ENCODE measurements at regions not wholly inside any gene's neighbourhood (a gene's known extent, or its start where the extent isn't known, plus 50 kb on each side); places are given as distances from the start of the nearest gene placed in this dataset.

DNA sequence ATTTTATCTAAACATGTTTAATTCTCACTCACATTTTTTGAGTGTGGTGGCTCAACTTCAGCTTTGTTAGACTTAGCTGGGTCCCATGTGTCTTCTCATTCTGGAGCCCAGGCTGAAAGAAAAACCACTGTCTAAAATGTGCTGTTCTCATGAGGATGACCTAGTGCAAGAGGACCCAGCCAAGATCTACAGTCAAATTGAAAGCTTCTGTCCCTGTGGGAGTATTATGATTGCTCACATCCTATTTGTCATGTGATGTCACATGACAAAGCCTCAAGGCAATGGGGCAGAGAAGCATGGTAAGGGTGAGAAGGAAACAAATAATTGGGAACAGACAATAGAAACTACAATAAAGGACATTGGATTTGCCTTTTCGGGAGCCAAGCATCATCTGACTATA lies 113.4 kb upstream of the ASTN2 start:
- TF ChIP-seq SMARCA5 (IDR thresholded peaks at IDR 0.05) (no peak), SMAD1 (IDR thresholded peaks at IDR 0.05; ENCODE audit: low read depth, partially characterized antibody) (no peak), CREB1 (IDR thresholded peaks at IDR 0.05; ENCODE audit: low read depth) (no peak), NFYB (IDR thresholded peaks at IDR 0.05; ENCODE audit: insufficient read depth, low read depth, low read length) (no peak), POLR2AphosphoS5 (IDR thresholded peaks at IDR 0.05; ENCODE audit: low read length) (no peak), RB1 (IDR thresholded peaks at IDR 0.05; ENCODE audit: borderline replicate concordance) (no peak), HDAC2 (IDR thresholded peaks at IDR 0.05) (no peak), JUNB (IDR thresholded peaks at IDR 0.05) (no peak), POLR2A (IDR thresholded peaks at IDR 0.05; ENCODE audit: low read depth, low read length) (no peak), EZH2 (IDR thresholded peaks at IDR 0.05; ENCODE audit: borderline replicate concordance, control insufficient read depth, low read depth, low read length) (no peak), TAF1 (IDR thresholded peaks at IDR 0.05; ENCODE audit: borderline replicate concordance, low read depth, low read length) (no peak)
- TF ChIP-seq, protein P1, sequence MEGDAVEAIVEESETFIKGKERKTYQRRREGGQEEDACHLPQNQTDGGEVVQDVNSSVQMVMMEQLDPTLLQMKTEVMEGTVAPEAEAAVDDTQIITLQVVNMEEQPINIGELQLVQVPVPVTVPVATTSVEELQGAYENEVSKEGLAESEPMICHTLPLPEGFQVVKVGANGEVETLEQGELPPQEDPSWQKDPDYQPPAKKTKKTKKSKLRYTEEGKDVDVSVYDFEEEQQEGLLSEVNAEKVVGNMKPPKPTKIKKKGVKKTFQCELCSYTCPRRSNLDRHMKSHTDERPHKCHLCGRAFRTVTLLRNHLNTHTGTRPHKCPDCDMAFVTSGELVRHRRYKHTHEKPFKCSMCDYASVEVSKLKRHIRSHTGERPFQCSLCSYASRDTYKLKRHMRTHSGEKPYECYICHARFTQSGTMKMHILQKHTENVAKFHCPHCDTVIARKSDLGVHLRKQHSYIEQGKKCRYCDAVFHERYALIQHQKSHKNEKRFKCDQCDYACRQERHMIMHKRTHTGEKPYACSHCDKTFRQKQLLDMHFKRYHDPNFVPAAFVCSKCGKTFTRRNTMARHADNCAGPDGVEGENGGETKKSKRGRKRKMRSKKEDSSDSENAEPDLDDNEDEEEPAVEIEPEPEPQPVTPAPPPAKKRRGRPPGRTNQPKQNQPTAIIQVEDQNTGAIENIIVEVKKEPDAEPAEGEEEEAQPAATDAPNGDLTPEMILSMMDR (IDR thresholded peaks at IDR 0.05 in 2 of 3, conservative IDR thresholded peaks at IDR 0.05 in 1 of 3; ENCODE audit: control insufficient read depth in 2 of 3, extremely low read depth in 1 of 3, insufficient read depth in 1 of 3, low read depth in 3 of 3, low read length in 3 of 3): no peak
